HepG2 (cell line): ENCODE measurements at regions not wholly inside any gene's neighbourhood (a gene's known extent, or its start where the extent isn't known, plus 50 kb on each side); places are given as distances from the start of the nearest gene placed in this dataset.

Experiments
- CENPBD1 ChIP-seq: sonication (generic); formaldehyde crosslinking; IDR thresholded peaks from 2 replicates; pipeline ENCODE4 v1.8.0; 2022; ENCODE audit warnings: missing genetic modification reagents, low read depth, mild to moderate bottlenecking, borderline replicate concordance
- DBP ChIP-seq: sonication (generic); formaldehyde crosslinking; IDR thresholded peaks from 2 replicates; pipeline ENCODE4 v1.4.0; 2020; ENCODE audit warnings: missing genetic modification reagents; ENCODE audit errors: not compliant biosample characterization
- DZIP1 ChIP-seq: sonication (generic); formaldehyde crosslinking; IDR thresholded peaks from 2 replicates; pipeline ENCODE4 v1.5.0; 2020; ENCODE audit warnings: mild to moderate bottlenecking, missing genetic modification reagents
- HNF1B ChIP-seq: sonication (generic); formaldehyde crosslinking; IDR thresholded peaks from 2 replicates; pipeline ENCODE4 v1.5.1; 2020; ENCODE audit warnings: mild to moderate bottlenecking, moderate library complexity, missing genetic modification reagents
- HOXD1 ChIP-seq: sonication (generic); formaldehyde crosslinking; IDR thresholded peaks from 2 replicates; pipeline ENCODE4 v1.5.0; 2020; ENCODE audit warnings: missing genetic modification reagents
- MIER3 ChIP-seq: IDR thresholded peaks from 2 replicates; pipeline ENCODE4 v1.6.1; 2016; ENCODE audit warnings: missing compliant biosample characterization, borderline replicate concordance
- PRDM15 ChIP-seq: sonication (generic); formaldehyde crosslinking; IDR thresholded peaks from 2 replicates; pipeline ENCODE4 v1.4.0; 2020; ENCODE audit warnings: missing genetic modification reagents
- SMYD3 ChIP-seq: sonication (generic); formaldehyde crosslinking; IDR thresholded peaks from 2 replicates; pipeline ENCODE4 v1.8.1; 2023; ENCODE audit warnings: mild to moderate bottlenecking, missing genetic modification reagents
- SOX5 ChIP-seq: IDR thresholded peaks from 2 replicates; pipeline ENCODE4 v1.6.1; 2016; ENCODE audit warnings: borderline replicate concordance
- TEAD2 ChIP-seq: sonication (generic); formaldehyde crosslinking; IDR thresholded peaks from 2 replicates; pipeline ENCODE4 v1.9.0; 2021; ENCODE audit warnings: missing genetic modification reagents
- ZBTB33 ChIP-seq: sonication (generic); formaldehyde crosslinking; IDR thresholded peaks from 2 replicates; pipeline ENCODE4 v1.4.0; 2020; ENCODE audit warnings: missing genetic modification reagents
- ZFP36 ChIP-seq: fragments of 150-350 bp; IDR thresholded peaks from 2 replicates; pipeline ENCODE4 v1.6.1; 2018; ENCODE audit warnings: borderline replicate concordance, low read length, low read depth; ENCODE audit not compliant: partially characterized antibody
- ZFP82 ChIP-seq: sonication (generic); formaldehyde crosslinking; IDR thresholded peaks from 2 replicates; pipeline ENCODE4 v1.5.1; 2020; ENCODE audit warnings: mild to moderate bottlenecking, missing genetic modification reagents, borderline replicate concordance
- ZNF224 ChIP-seq: sonication (generic); formaldehyde crosslinking; IDR thresholded peaks from 2 replicates; pipeline ENCODE4 v1.5.0; 2020; ENCODE audit warnings: mild to moderate bottlenecking, missing genetic modification reagents
- ZNF563 ChIP-seq: sonication (generic); formaldehyde crosslinking; IDR thresholded peaks from 2 replicates; pipeline ENCODE4 v1.8.0; 2022; ENCODE audit warnings: mild to moderate bottlenecking, moderate library complexity, missing genetic modification reagents
- ZNF691 ChIP-seq: sonication (generic); formaldehyde crosslinking; IDR thresholded peaks from 2 replicates; pipeline ENCODE4 v1.4.0; 2020; ENCODE audit warnings: missing genetic modification reagents, low read depth, mild to moderate bottlenecking, borderline replicate concordance

- TF ChIP-seq HNF1B (CRISPR knock-in tag), result peak; percentile 53
- TF ChIP-seq SMYD3 (CRISPR knock-in tag), result no peak
- no peak for TF ChIP-seq DZIP1 (CRISPR knock-in tag)
- no peak for TF ChIP-seq TEAD2
- no peak for TF ChIP-seq ZFP36
- TF ChIP-seq SOX5 (CRISPR knock-in tag), result no peak
- TF ChIP-seq PRDM15, result peak; percentile 80
- no peak for TF ChIP-seq ZFP82 (CRISPR knock-in tag)
- TF ChIP-seq ZNF224 (CRISPR knock-in tag), result no peak
- TF ChIP-seq ZNF691 (CRISPR knock-in tag), result no peak; the same call in 1 of the 2 replicates
- no peak for TF ChIP-seq CENPBD1
- 0 out of 2 replicates have a peak, but pooled peaks have one; percentile 34 for TF ChIP-seq ZNF563 (CRISPR knock-in tag)
- TF ChIP-seq DBP (CRISPR knock-in tag), result no peak
- no peak; the same call in 1 of the 2 replicates for TF ChIP-seq ZBTB33 (CRISPR knock-in tag)
- no peak for TF ChIP-seq MIER3
- TF ChIP-seq HOXD1 (CRISPR knock-in tag), result peak; percentile 67; the same call in 1 of the 2 replicates
Observed at GRCh38 chr7:65251851-65252620, 121.6 kb upstream of the ZNF92 start (continued).
